ENCODE measurements at regions not wholly inside any gene's neighbourhood (a gene's known extent, or its start where the extent isn't known, plus 50 kb on each side); places are given as distances from the start of the nearest gene placed in this dataset.

DNA sequence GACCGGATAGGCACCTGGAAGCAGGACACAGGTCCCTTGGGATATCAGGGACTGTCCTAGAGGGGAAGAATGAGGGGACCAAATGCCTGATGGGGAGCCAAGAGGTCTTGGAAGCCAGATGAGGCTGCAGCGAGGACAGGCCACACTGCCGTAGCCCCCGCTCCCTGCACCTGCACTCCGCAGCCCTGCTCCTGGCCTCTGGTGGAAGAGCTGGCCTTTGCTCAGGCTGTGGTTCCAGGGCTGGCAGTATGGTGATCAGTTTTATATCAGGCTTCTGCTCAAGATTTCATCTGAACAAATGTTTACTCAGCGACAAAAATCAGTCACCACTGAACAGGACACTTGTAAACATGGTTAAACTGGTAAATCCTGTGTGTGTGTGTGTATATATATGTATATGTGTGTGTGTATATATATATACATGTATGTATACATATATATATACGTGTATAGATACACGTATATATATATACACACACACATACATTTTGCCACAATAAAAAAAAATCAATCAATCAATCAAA, 52.5 kb upstream of the TAF1B start:
- H3K79me2 ChIP-seq (ENCODE audit: control insufficient read depth, low read length) = no peaks in the 10 kb centered on the region
- H3K4me1 ChIP-seq (ENCODE audit: control insufficient read depth, low read length) = peaks cover 25% of the 10 kb centered on the region
- no peaks in the 10 kb centered on the region for H4K20me1 ChIP-seq (ENCODE audit: control insufficient read depth, insufficient read depth, low read depth, low read length)
- no peaks in the 10 kb centered on the region for H3K27me3 ChIP-seq (ENCODE audit: control insufficient read depth, low read length)
- H3K36me3 ChIP-seq (ENCODE audit: control insufficient read depth, low read length) = no peaks in the 10 kb centered on the region
- H3K27ac ChIP-seq (ENCODE audit: low read depth, low read length) = no peak overlapping the region
- no peaks in the 10 kb centered on the region for H3K9me2 ChIP-seq (replicated peaks; ENCODE audit: control insufficient read depth, low read length)
- no peaks in the 10 kb centered on the region for H3F3A ChIP-seq (ENCODE audit: control insufficient read depth, insufficient read depth)
- no peak overlapping the region for H3K4me2 ChIP-seq (ENCODE audit: low read length)
- H3K9me3 ChIP-seq (ENCODE audit: control insufficient read depth, insufficient read depth, low read length) = no peaks in the 10 kb centered on the region
- no peak overlapping the region for H3K4me3 ChIP-seq (ENCODE audit: low read length)
- TF ChIP-seq, protein P1, sequence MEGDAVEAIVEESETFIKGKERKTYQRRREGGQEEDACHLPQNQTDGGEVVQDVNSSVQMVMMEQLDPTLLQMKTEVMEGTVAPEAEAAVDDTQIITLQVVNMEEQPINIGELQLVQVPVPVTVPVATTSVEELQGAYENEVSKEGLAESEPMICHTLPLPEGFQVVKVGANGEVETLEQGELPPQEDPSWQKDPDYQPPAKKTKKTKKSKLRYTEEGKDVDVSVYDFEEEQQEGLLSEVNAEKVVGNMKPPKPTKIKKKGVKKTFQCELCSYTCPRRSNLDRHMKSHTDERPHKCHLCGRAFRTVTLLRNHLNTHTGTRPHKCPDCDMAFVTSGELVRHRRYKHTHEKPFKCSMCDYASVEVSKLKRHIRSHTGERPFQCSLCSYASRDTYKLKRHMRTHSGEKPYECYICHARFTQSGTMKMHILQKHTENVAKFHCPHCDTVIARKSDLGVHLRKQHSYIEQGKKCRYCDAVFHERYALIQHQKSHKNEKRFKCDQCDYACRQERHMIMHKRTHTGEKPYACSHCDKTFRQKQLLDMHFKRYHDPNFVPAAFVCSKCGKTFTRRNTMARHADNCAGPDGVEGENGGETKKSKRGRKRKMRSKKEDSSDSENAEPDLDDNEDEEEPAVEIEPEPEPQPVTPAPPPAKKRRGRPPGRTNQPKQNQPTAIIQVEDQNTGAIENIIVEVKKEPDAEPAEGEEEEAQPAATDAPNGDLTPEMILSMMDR (IDR thresholded peaks at IDR 0.05; ENCODE audit: low read depth, low read length, poor library complexity, severe bottlenecking) = no peak
- TF ChIP-seq EZH2phosphoT487 (IDR thresholded peaks at IDR 0.05; ENCODE audit: borderline replicate concordance, low read length) = no peak

DNA sequence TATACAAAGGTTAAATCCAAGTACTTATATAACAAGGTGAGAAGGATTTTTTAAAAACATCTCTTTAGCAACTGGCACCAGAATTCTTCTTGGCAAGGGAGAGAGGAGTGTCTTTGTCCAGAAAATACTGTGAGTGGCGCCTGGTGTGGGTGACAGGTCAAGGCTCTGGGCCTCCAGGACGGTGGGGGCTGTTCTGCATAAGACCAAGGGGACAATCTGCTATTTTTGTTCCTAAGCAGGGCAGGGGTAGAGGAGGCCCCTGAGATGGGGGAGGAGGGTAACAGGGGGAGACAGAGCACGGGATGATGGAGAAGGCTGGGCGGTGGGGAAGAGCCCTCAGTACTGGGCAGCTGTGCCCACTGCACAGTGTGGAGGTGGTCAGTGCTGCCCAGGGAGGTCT, 51.6 kb upstream of the TAF1B start:
- H3K36me3 ChIP-seq (ENCODE audit: control insufficient read depth, low read length) = no peaks in the 10 kb centered on the region
- H3K9me2 ChIP-seq (replicated peaks; ENCODE audit: control insufficient read depth, low read length) = no peaks in the 10 kb centered on the region
- no peak overlapping the region for H3K4me2 ChIP-seq (ENCODE audit: low read length)
- H3K4me1 ChIP-seq (ENCODE audit: control insufficient read depth, low read length) = peaks cover 25% of the 10 kb centered on the region
- TF ChIP-seq EZH2phosphoT487 (IDR thresholded peaks at IDR 0.05; ENCODE audit: borderline replicate concordance, low read length) = no peak
- TF ChIP-seq, protein P1 (IDR thresholded peaks at IDR 0.05; ENCODE audit: low read depth, low read length, poor library complexity, severe bottlenecking) = no peak
- H3K9me3 ChIP-seq (ENCODE audit: control insufficient read depth, insufficient read depth, low read length) = no peaks in the 10 kb centered on the region
- H3K27ac ChIP-seq (ENCODE audit: low read depth, low read length) = no peak overlapping the region
- no peaks in the 10 kb centered on the region for H4K20me1 ChIP-seq (ENCODE audit: control insufficient read depth, insufficient read depth, low read depth, low read length)
- no peaks in the 10 kb centered on the region for H3K27me3 ChIP-seq (ENCODE audit: control insufficient read depth, low read length)
- H3F3A ChIP-seq (ENCODE audit: control insufficient read depth, insufficient read depth) = no peaks in the 10 kb centered on the region
- no peak overlapping the region for H3K4me3 ChIP-seq (ENCODE audit: low read length)
- no peaks in the 10 kb centered on the region for H3K79me2 ChIP-seq (ENCODE audit: control insufficient read depth, low read length)

DNA sequence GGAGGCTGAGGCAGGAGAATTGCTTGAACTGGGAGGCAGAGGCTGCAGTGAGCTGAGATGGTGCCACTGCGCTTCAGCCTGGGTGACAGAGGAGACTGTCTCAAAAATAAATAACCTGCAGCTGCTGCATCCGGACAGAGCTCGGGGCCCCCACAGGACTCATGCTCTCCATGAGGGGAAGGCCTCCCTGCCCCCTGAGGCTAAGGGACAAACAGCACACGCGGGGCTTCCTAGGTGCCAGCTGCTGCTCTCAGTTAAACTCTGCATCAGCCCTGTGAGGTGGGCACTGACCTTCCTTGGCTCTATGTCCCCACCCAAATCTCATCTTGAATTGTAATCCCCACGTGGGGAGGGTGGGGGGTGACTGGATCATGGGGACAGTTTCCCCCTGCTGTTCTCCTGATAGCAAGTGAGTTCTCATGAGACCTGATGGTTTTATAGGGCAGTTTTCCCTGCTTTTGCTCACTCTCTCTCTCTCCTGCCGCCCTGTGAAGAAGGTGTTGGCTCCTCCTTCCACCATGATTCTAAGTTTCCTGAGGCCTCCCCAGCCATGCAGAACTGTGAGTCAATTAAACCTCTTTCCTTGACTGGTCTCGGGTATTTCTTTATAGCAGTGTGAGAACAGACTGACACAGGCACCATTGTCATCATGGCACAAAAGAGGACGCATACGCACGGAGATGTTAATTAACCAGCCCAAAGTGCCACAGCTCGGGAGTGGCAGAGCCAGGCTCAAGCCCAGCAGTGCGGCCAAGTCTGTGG, 49.9 kb upstream of the TAF1B start:
- Histone ChIP-seq H3K36me3 (ENCODE audit: control insufficient read depth, low read length) (no peaks in the 10 kb centered on the region), H3K4me1 (ENCODE audit: control insufficient read depth, low read length) (peaks cover 25% of the 10 kb centered on the region), H3K9me3 (ENCODE audit: control insufficient read depth, insufficient read depth, low read length) (no peaks in the 10 kb centered on the region), H3K4me2 (ENCODE audit: low read length) (peak overlapping the region; percentile 56), H3K4me3 (ENCODE audit: low read length) (peak overlapping the region; percentile 49), H3K27me3 (ENCODE audit: control insufficient read depth, low read length) (no peaks in the 10 kb centered on the region), H3K9me2 (replicated peaks; ENCODE audit: control insufficient read depth, low read length) (no peaks in the 10 kb centered on the region), H3K27ac (ENCODE audit: low read depth, low read length) (peak overlapping the region; percentile 29), H4K20me1 (ENCODE audit: control insufficient read depth, insufficient read depth, low read depth, low read length) (no peaks in the 10 kb centered on the region), H3K79me2 (ENCODE audit: control insufficient read depth, low read length) (no peaks in the 10 kb centered on the region), H3F3A (ENCODE audit: control insufficient read depth, insufficient read depth) (no peaks in the 10 kb centered on the region)
- TF ChIP-seq, protein P1 (IDR thresholded peaks at IDR 0.05; ENCODE audit: low read depth, low read length, poor library complexity, severe bottlenecking) = no peak
- no peak for TF ChIP-seq EZH2phosphoT487 (IDR thresholded peaks at IDR 0.05; ENCODE audit: borderline replicate concordance, low read length)

All from DOHH2 (cell line).